ENCODE measurements at regions not wholly inside any gene's neighbourhood (a gene's known extent, or its start where the extent isn't known, plus 50 kb on each side); places are given as distances from the start of the nearest gene placed in this dataset.

- TF ChIP-seq EP300 (IDR thresholded peaks at IDR 0.05; ENCODE audit: low read depth), result no peak
- TF ChIP-seq CTCF (IDR thresholded peaks at IDR 0.05), result no peak
- no peak for TF ChIP-seq POLR2AphosphoS5 (IDR thresholded peaks at IDR 0.05)
- no peak for TF ChIP-seq POLR2A (IDR thresholded peaks at IDR 0.05)
Observed at GRCh38 chr5:92248518-92248917, 865.4 kb upstream of the ARRDC3 start.
